Adrenal gland (tissue), 5 donors: ENCODE measurements at regions not wholly inside any gene's neighbourhood (a gene's known extent, or its start where the extent isn't known, plus 50 kb on each side); places are given as distances from the start of the nearest gene placed in this dataset.

ENCODE experiments used
- CTCF ChIP-seq, 6 experiments: fragments of 450-650 bp in 4 of 6; fragments of 200-600 bp in 2 of 6; sonication (generic) in 1 of 6; IDR thresholded peaks; 1 replicate in 5 of 6; 2 replicates in 1 of 6; pipeline versions ENCODE4 v1.5.1 to v1.8.0; 2016 to 2021; ENCODE audit warnings: antibody characterized with exemption in 6 of 6, mild to moderate bottlenecking in 2 of 6, moderate library complexity in 1 of 6
- POLR2A ChIP-seq, 2 donors: fragments of 450-650 bp; IDR thresholded peaks; one replicate each; pipeline ENCODE4 v1.6.1; 2017; ENCODE audit warnings: antibody characterized with exemption in 2 of 2, mild to moderate bottlenecking in 2 of 2, moderate library complexity in 1 of 2
- donor health status: DM: no; HTN: no; CAD: no.

- TF ChIP-seq CTCF (IDR thresholded peaks at IDR 0.05) (no peak), POLR2A (IDR thresholded peaks at IDR 0.05) (no peak)
Observed at GRCh38 chr1:88230126-88230525, 453.9 kb upstream of the PKN2 start.
